Keratinocyte (primary cell): ENCODE measurements at regions not wholly inside any gene's neighbourhood (a gene's known extent, or its start where the extent isn't known, plus 50 kb on each side); places are given as distances from the start of the nearest gene placed in this dataset.

Experiments used
- DNase-seq: peaks from one replicate; pipeline ENCODE4 v3.0.0-alpha.2; 2011; ENCODE audit warnings: low read depth, missing footprints, low spot score
- FAIRE-seq: peaks from 2 replicates; lab custom pipeline; 2011; peaks lifted over from hg19 to GRCh38; lab: Jason Lieb, UNC
- H2AFZ ChIP-seq: 2 replicates; pipeline ENCODE4 v1.6.0; 2012; ENCODE audit warnings: low read length, control low read depth, inconsistent platforms; ENCODE audit not compliant: control insufficient read depth
- H3K27ac ChIP-seq: 2 replicates; pipeline ENCODE4 v1.5.1; 2011; ENCODE audit warnings: low read length; ENCODE audit not compliant: control insufficient read depth, insufficient read depth
- H3K27me3 ChIP-seq: 3 replicates; pipeline ENCODE4 v1.6.0; 2011; ENCODE audit warnings: low read length; ENCODE audit not compliant: control insufficient read depth, insufficient read depth; ENCODE audit errors: extremely low read depth
- H3K36me3 ChIP-seq, 2 experiments: 2 replicates in 1 of 2; 3 replicates in 1 of 2; pipeline ENCODE4 v1.5.1; 2011; ENCODE audit warnings: low read length in 2 of 2, mild to moderate bottlenecking in 1 of 2; ENCODE audit not compliant: control insufficient read depth in 2 of 2, insufficient read depth in 2 of 2; ENCODE audit errors: extremely low read depth in 1 of 2
- H3K4me1 ChIP-seq: 3 replicates; pipeline ENCODE4 v1.5.1; 2011; ENCODE audit warnings: low read length; ENCODE audit not compliant: control insufficient read depth, insufficient read depth; ENCODE audit errors: extremely low read depth
- H3K4me2 ChIP-seq: 3 replicates; pipeline ENCODE4 v1.6.0; 2011; ENCODE audit warnings: low read depth, low read length; ENCODE audit not compliant: control insufficient read depth, insufficient read depth; ENCODE audit errors: extremely low read depth
- H3K4me3 ChIP-seq, 3 experiments: fragments of 200-600 bp in 1 of 3; sonication (generic) in 1 of 3; 2 replicates in 2 of 3; 3 replicates in 1 of 3; pipeline ENCODE4 v1.5.1; 2011 to 2016; ENCODE audit warnings: low read length in 3 of 3, mild to moderate bottlenecking in 3 of 3, control low read depth in 2 of 3, inconsistent platforms in 1 of 3, low read depth in 1 of 3, mixed read lengths in 1 of 3, mixed run types in 1 of 3, moderate library complexity in 1 of 3; ENCODE audit not compliant: control insufficient read depth in 2 of 3, insufficient read depth in 2 of 3; ENCODE audit errors: extremely low read depth in 1 of 3
- H3K79me2 ChIP-seq: 2 replicates; pipeline ENCODE4 v1.6.0; 2012; ENCODE audit warnings: low read length; ENCODE audit not compliant: control insufficient read depth, insufficient read depth
- H3K9ac ChIP-seq: 3 replicates; pipeline ENCODE4 v1.6.0; 2011; ENCODE audit warnings: low read length; ENCODE audit not compliant: control insufficient read depth, insufficient read depth; ENCODE audit errors: extremely low read depth
- H3K9me1 ChIP-seq: 3 replicates; pipeline ENCODE4 v1.6.0; 2011; ENCODE audit warnings: low read length; ENCODE audit not compliant: control insufficient read depth, insufficient read depth; ENCODE audit errors: extremely low read depth
- H3K9me3 ChIP-seq: 2 replicates; pipeline ENCODE4 v1.5.1; 2012; ENCODE audit warnings: low read depth, low read length; ENCODE audit not compliant: control insufficient read depth
- H4K20me1 ChIP-seq: 3 replicates; pipeline ENCODE4 v1.6.0; 2011; ENCODE audit warnings: low read length; ENCODE audit not compliant: control insufficient read depth, insufficient read depth; ENCODE audit errors: extremely low read depth
- CTCF ChIP-seq, 3 experiments: IDR thresholded peaks in 1 of 3; conservative IDR thresholded peaks in 1 of 3; optimal IDR thresholded peaks in 1 of 3; 2 replicates in 2 of 3; 3 replicates in 1 of 3; pipeline versions ENCODE3 to v1.5.1; 2011; ENCODE audit warnings: low read length in 3 of 3, mild to moderate bottlenecking in 3 of 3, moderate library complexity in 2 of 3, control low read depth in 1 of 3, inconsistent platforms in 1 of 3; ENCODE audit not compliant: insufficient read depth in 2 of 3; ENCODE audit errors: extremely low read depth in 1 of 3
- EZH2 ChIP-seq: IDR thresholded peaks from one replicate; pipeline ENCODE4 v1.6.1; 2012; ENCODE audit warnings: inconsistent platforms, mild to moderate bottlenecking, low read length, moderate library complexity
- dilution Hi-C: fragments of 300-500 bp; cut with MboI; formaldehyde crosslinking; loops from one replicate; pipeline ENCODE4 v1.7.0; 2020; ENCODE audit warnings: low sequenced_read_pairs; ENCODE audit not compliant: extremely low pct_ligation_motif_present

- dilution Hi-C loops = no loop called here
- Histone ChIP-seq H3K4me3 (no peak overlapping the region), H3K9me1 (no peaks in the 10 kb centered on the region), H4K20me1 (no peaks in the 10 kb centered on the region), H3K9me3 (no peaks in the 10 kb centered on the region), H3K4me2 (no peak overlapping the region), H3K36me3 (no peaks in the 10 kb centered on the region), H3K27me3 (no peaks in the 10 kb centered on the region), H3K9ac (no peak overlapping the region), H3K27ac (no peak overlapping the region), H2AFZ (no peak overlapping the region), H3K4me1 (no peaks in the 10 kb centered on the region), H3K79me2 (no peaks in the 10 kb centered on the region)
- DNase-seq = no peak
- TF ChIP-seq CTCF (optimal IDR thresholded peaks at IDR 0.05 in 1 of 3, IDR thresholded peaks at IDR 0.05 in 1 of 3, conservative IDR thresholded peaks at IDR 0.05 in 1 of 3; ENCODE audit: extremely low read depth in 1 of 3, insufficient read depth in 2 of 3, low read length in 3 of 3) (no peak), EZH2 (no peak)
- FAIRE-seq = no peak
Measured at GRCh38 chr1:80594013-80594412, 1206.7 kb upstream of the ADGRL2 start.

GRCh38 chr1:80593197-80593596, 1207.5 kb upstream of the ADGRL2 start:
- Histone ChIP-seq H3K27me3 (no peaks in the 10 kb centered on the region), H3K4me3 (no peak overlapping the region), H3K9me1 (no peaks in the 10 kb centered on the region), H3K4me1 (no peaks in the 10 kb centered on the region), H3K79me2 (no peaks in the 10 kb centered on the region), H3K4me2 (no peak overlapping the region), H3K27ac (no peak overlapping the region), H3K36me3 (no peaks in the 10 kb centered on the region), H3K9ac (no peak overlapping the region), H2AFZ (no peak overlapping the region), H4K20me1 (no peaks in the 10 kb centered on the region), H3K9me3 (no peaks in the 10 kb centered on the region)
- TF ChIP-seq CTCF (optimal IDR thresholded peaks at IDR 0.05 in 1 of 3, IDR thresholded peaks at IDR 0.05 in 1 of 3, conservative IDR thresholded peaks at IDR 0.05 in 1 of 3; ENCODE audit: extremely low read depth in 1 of 3, insufficient read depth in 2 of 3, low read length in 3 of 3) = no peak
- DNase-seq = no peak
- dilution Hi-C loops = no loop called here
- FAIRE-seq = no peak
